ENCODE measurements at regions not wholly inside any gene's neighbourhood (a gene's known extent, or its start where the extent isn't known, plus 50 kb on each side); places are given as distances from the start of the nearest gene placed in this dataset.

GRCh38 chr16:66079671-66080334, 286.7 kb upstream of the CDH5 start:
- Histone ChIP-seq H3K36me3 (ENCODE audit: control insufficient read depth, insufficient read depth, low read length) (no peaks in the 10 kb centered on the region), H4K20me1 (ENCODE audit: control insufficient read depth, extremely low read depth, insufficient read depth, low read length) (no peaks in the 10 kb centered on the region), H3K27ac (ENCODE audit: insufficient read depth, low read length) (no peak overlapping the region), H3K4me2 (ENCODE audit: extremely low read depth, insufficient read depth, low read length) (no peak overlapping the region), H2AFZ (ENCODE audit: low read length) (no peak overlapping the region), H3K4me1 (ENCODE audit: control insufficient read depth, extremely low read depth, insufficient read depth, low read length) (peaks cover 5% of the 10 kb centered on the region), H3K27me3 (ENCODE audit: control insufficient read depth, insufficient read depth, low read length) (no peaks in the 10 kb centered on the region), H3K4me3 (replicated peaks in 1 of 4; ENCODE audit: control extremely low read depth in 1 of 4, insufficient read depth in 1 of 4, low read depth in 3 of 4, low read length in 4 of 4) (no peak overlapping the region), H3K9me3 (ENCODE audit: control insufficient read depth, insufficient read depth, low read depth, low read length) (no peaks in the 10 kb centered on the region), H3K79me2 (ENCODE audit: control insufficient read depth, insufficient read depth, low read length) (no peaks in the 10 kb centered on the region), H3K9ac (ENCODE audit: insufficient read depth, low read length) (no peak overlapping the region)
- no peak for TF ChIP-seq EZH2 (IDR thresholded peaks at IDR 0.05; ENCODE audit: low read length, missing control alignments)
- TF ChIP-seq CTCF (conservative IDR thresholded peaks at IDR 0.05 in 1 of 2, IDR thresholded peaks at IDR 0.05 in 1 of 2; ENCODE audit: low read depth in 1 of 2, low read length in 2 of 2) = no peak
- peak in 1 of 2 donors; percentile 77 for DNase-seq (ENCODE audit: low read depth in 2 of 2)

- Histone ChIP-seq H3K4me1 (ENCODE audit: control insufficient read depth, extremely low read depth, insufficient read depth, low read length) (peaks cover 3% of the 10 kb centered on the region), H3K9me3 (ENCODE audit: control insufficient read depth, insufficient read depth, low read depth, low read length) (no peaks in the 10 kb centered on the region), H3K27ac (ENCODE audit: insufficient read depth, low read length) (no peak overlapping the region), H3K36me3 (ENCODE audit: control insufficient read depth, insufficient read depth, low read length) (no peaks in the 10 kb centered on the region), H3K4me2 (ENCODE audit: extremely low read depth, insufficient read depth, low read length) (peak overlapping the region; percentile 20), H4K20me1 (ENCODE audit: control insufficient read depth, extremely low read depth, insufficient read depth, low read length) (no peaks in the 10 kb centered on the region), H3K27me3 (ENCODE audit: control insufficient read depth, insufficient read depth, low read length) (no peaks in the 10 kb centered on the region), H3K9ac (ENCODE audit: insufficient read depth, low read length) (no peak overlapping the region), H3K79me2 (ENCODE audit: control insufficient read depth, insufficient read depth, low read length) (no peaks in the 10 kb centered on the region), H2AFZ (ENCODE audit: low read length) (no peak overlapping the region), H3K4me3 (replicated peaks in 1 of 4; ENCODE audit: control extremely low read depth in 1 of 4, insufficient read depth in 1 of 4, low read depth in 3 of 4, low read length in 4 of 4) (no peak overlapping the region)
- TF ChIP-seq CTCF (conservative IDR thresholded peaks at IDR 0.05 in 1 of 2, IDR thresholded peaks at IDR 0.05 in 1 of 2; ENCODE audit: low read depth in 1 of 2, low read length in 2 of 2) = no peak
- no peak for TF ChIP-seq EZH2 (IDR thresholded peaks at IDR 0.05; ENCODE audit: low read length, missing control alignments)
- peak; percentile 73 to 96 for DNase-seq (ENCODE audit: low read depth in 2 of 2)
These were observed 296.2 kb upstream of the CDH5 start for GRCh38 chr16:66070140-66070917.

GRCh38 chr16:66069587-66069986, 296.9 kb upstream of the CDH5 start:
- H3K9ac ChIP-seq (ENCODE audit: insufficient read depth, low read length) = no peak overlapping the region
- H3K27ac ChIP-seq (ENCODE audit: insufficient read depth, low read length) = no peak overlapping the region
- H3K4me3 ChIP-seq (replicated peaks in 1 of 4; ENCODE audit: control extremely low read depth in 1 of 4, insufficient read depth in 1 of 4, low read depth in 3 of 4, low read length in 4 of 4) = no peak overlapping the region
- H3K9me3 ChIP-seq (ENCODE audit: control insufficient read depth, insufficient read depth, low read depth, low read length) = no peaks in the 10 kb centered on the region
- peak overlapping the region; percentile 20 for H3K4me2 ChIP-seq (ENCODE audit: extremely low read depth, insufficient read depth, low read length)
- no peaks in the 10 kb centered on the region for H3K36me3 ChIP-seq (ENCODE audit: control insufficient read depth, insufficient read depth, low read length)
- no peaks in the 10 kb centered on the region for H3K27me3 ChIP-seq (ENCODE audit: control insufficient read depth, insufficient read depth, low read length)
- TF ChIP-seq EZH2 (IDR thresholded peaks at IDR 0.05; ENCODE audit: low read length, missing control alignments) = no peak
- TF ChIP-seq CTCF (conservative IDR thresholded peaks at IDR 0.05 in 1 of 2, IDR thresholded peaks at IDR 0.05 in 1 of 2; ENCODE audit: low read depth in 1 of 2, low read length in 2 of 2) = no peak
- peaks cover 3% of the 10 kb centered on the region for H3K4me1 ChIP-seq (ENCODE audit: control insufficient read depth, extremely low read depth, insufficient read depth, low read length)
- H2AFZ ChIP-seq (ENCODE audit: low read length) = no peak overlapping the region
- DNase-seq (ENCODE audit: low read depth in 2 of 2) = peak in 1 of 2 donors; percentile 30
- no peaks in the 10 kb centered on the region for H3K79me2 ChIP-seq (ENCODE audit: control insufficient read depth, insufficient read depth, low read length)
- H4K20me1 ChIP-seq (ENCODE audit: control insufficient read depth, extremely low read depth, insufficient read depth, low read length) = no peaks in the 10 kb centered on the region
